Choroid plexus epithelial cell (primary cell): ENCODE measurements at regions not wholly inside any gene's neighbourhood (a gene's known extent, or its start where the extent isn't known, plus 50 kb on each side); places are given as distances from the start of the nearest gene placed in this dataset.

Source experiments
- DNase-seq: peaks from one replicate; pipeline ENCODE4 v3.0.0-alpha.2; 2010; ENCODE audit warnings: low read depth
- H3K4me3 ChIP-seq: 2 replicates; pipeline ENCODE4 v1.5.1; 2011; ENCODE audit warnings: low read depth, mild to moderate bottlenecking, control low read depth, low read length, moderate library complexity
- TF ChIP-seq, protein P1 (sequence below): conservative IDR thresholded peaks from 2 replicates; pipeline ENCODE4 v1.5.1; 2011; ENCODE audit warnings: low read depth, mild to moderate bottlenecking, control low read depth, inconsistent platforms, low read length, moderate library complexity

- peak; percentile 66 for DNase-seq
- TF ChIP-seq, protein P1, sequence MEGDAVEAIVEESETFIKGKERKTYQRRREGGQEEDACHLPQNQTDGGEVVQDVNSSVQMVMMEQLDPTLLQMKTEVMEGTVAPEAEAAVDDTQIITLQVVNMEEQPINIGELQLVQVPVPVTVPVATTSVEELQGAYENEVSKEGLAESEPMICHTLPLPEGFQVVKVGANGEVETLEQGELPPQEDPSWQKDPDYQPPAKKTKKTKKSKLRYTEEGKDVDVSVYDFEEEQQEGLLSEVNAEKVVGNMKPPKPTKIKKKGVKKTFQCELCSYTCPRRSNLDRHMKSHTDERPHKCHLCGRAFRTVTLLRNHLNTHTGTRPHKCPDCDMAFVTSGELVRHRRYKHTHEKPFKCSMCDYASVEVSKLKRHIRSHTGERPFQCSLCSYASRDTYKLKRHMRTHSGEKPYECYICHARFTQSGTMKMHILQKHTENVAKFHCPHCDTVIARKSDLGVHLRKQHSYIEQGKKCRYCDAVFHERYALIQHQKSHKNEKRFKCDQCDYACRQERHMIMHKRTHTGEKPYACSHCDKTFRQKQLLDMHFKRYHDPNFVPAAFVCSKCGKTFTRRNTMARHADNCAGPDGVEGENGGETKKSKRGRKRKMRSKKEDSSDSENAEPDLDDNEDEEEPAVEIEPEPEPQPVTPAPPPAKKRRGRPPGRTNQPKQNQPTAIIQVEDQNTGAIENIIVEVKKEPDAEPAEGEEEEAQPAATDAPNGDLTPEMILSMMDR, result no peak
- H3K4me3 ChIP-seq, result no peak overlapping the region
Observed at GRCh38 chr11:23078289-23078971, 218.2 kb upstream of the CCDC179 start.

GRCh38 chr11:23079382-23079813, 219.1 kb upstream of the CCDC179 start:
- no peak overlapping the region for H3K4me3 ChIP-seq
- peak; percentile 55 for DNase-seq
- TF ChIP-seq, protein P1, result no peak

GRCh38 chr11:23087407-23087806, 227.1 kb upstream of the CCDC179 start:
- H3K4me3 ChIP-seq, result no peak overlapping the region
- TF ChIP-seq, protein P1, result no peak
- DNase-seq, result peak; percentile 5

DNA sequence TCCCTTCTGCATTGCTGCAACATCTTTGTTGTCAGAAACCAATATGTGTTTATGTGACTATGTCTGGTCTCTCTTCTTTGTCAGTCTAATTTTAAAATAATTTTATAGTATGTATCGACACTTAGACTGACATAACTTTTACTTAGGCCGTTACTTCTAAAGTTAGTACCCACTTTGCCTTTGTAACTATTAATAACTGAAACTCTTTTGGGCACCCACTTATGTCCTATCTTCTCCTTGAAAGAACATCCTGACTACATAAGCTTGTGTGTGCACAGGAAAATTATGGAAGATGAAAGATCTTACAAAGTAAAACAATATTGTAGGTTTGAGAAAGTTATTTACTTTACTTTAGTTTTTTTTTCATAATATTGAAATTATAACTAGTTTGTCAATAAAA, 230.4 kb upstream of the CCDC179 start:
- no peak overlapping the region for H3K4me3 ChIP-seq
- no peak for DNase-seq
- TF ChIP-seq, protein P1, result no peak

- TF ChIP-seq, protein P1, result no peak
- no peak overlapping the region for H3K4me3 ChIP-seq
- DNase-seq, result no peak
Observed at GRCh38 chr11:23095650-23096189, 235.4 kb upstream of the CCDC179 start.

- H3K4me3 ChIP-seq, result no peak overlapping the region
- DNase-seq, result no peak
- TF ChIP-seq, protein P1, result no peak
Observed at GRCh38 chr11:23097891-23098290, 237.6 kb upstream of the CCDC179 start.

DNA sequence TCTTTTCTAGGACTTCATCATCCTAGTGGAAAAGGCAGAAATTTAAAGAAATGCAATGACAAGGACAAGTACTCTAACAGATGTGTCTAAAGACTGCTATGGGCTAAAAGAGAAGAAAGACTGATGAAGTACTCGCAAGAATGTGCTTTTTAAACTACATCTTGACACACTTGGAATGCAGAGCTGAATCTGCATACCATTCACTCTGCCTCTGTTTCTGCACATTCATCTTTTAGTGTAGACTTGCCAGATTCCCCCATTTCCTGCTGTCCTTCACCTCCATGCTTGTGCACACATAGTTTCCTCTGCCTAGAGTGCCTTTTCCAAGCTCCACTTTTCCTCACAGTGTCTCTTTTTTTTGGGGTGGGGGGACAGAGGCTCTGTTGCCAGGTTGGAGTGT, 239.0 kb upstream of the CCDC179 start:
- TF ChIP-seq, protein P1, result no peak
- H3K4me3 ChIP-seq, result no peak overlapping the region
- DNase-seq, result peak; percentile 48
